H9 (cell line): ENCODE measurements at regions not wholly inside any gene's neighbourhood (a gene's known extent, or its start where the extent isn't known, plus 50 kb on each side); places are given as distances from the start of the nearest gene placed in this dataset.

ENCODE experiments used
- DNase-seq: peaks from one replicate; pipeline ENCODE4 v3.0.0-alpha.2; 2017
- H2AFZ ChIP-seq: one replicate; pipeline ENCODE4 v1.6.1; 2013; ENCODE audit warnings: mild to moderate bottlenecking, low read length, control low read depth, moderate library complexity
- H2AK5ac ChIP-seq: 2 replicates; pipeline ENCODE4 v1.6.1; 2013; ENCODE audit warnings: low read length, control low read depth, mixed read lengths; ENCODE audit not compliant: insufficient read length
- H2BK120ac ChIP-seq: one replicate; pipeline ENCODE4 v1.6.1; 2013; ENCODE audit warnings: low read depth, mild to moderate bottlenecking, low read length, control low read depth, inconsistent platforms; ENCODE audit not compliant: poor library complexity, severe bottlenecking
- H2BK12ac ChIP-seq: 2 replicates; pipeline ENCODE4 v1.6.1; 2013; ENCODE audit warnings: low read length, control low read depth, mixed read lengths, low read depth; ENCODE audit not compliant: insufficient read length
- H2BK15ac ChIP-seq: 2 replicates; pipeline ENCODE4 v1.6.1; 2013; ENCODE audit warnings: low read depth, low read length, control low read depth
- H2BK20ac ChIP-seq: one replicate; pipeline ENCODE4 v1.6.1; 2013; ENCODE audit warnings: low read depth, mild to moderate bottlenecking, low read length, control low read depth, inconsistent platforms; ENCODE audit not compliant: poor library complexity, severe bottlenecking
- H2BK5ac ChIP-seq: 2 replicates; pipeline ENCODE4 v1.6.1; 2013; ENCODE audit warnings: low read length, control low read depth, mixed read lengths; ENCODE audit not compliant: insufficient read length
- H3K14ac ChIP-seq: 2 replicates; pipeline ENCODE4 v1.6.1; 2013; ENCODE audit warnings: low read length, control low read depth; ENCODE audit not compliant: insufficient read depth
- H3K18ac ChIP-seq: 2 replicates; pipeline ENCODE4 v1.6.1; 2013; ENCODE audit warnings: low read depth, mild to moderate bottlenecking, mixed read lengths, low read length, control low read depth; ENCODE audit not compliant: insufficient read length
- H3K23ac ChIP-seq: 2 replicates; pipeline ENCODE4 v1.6.1; 2013; ENCODE audit warnings: low read length, control low read depth, mixed read lengths, low read depth; ENCODE audit not compliant: insufficient read length
- H3K23me2 ChIP-seq: 2 replicates; pipeline ENCODE4 v1.6.1; 2013; ENCODE audit warnings: low read depth, mild to moderate bottlenecking, mixed read lengths, low read length, control low read depth; ENCODE audit not compliant: insufficient read length, poor library complexity, severe bottlenecking
- H3K27ac ChIP-seq: 2 replicates; pipeline ENCODE4 v1.5.1; 2013; ENCODE audit warnings: low read length, control low read depth, mixed read lengths, low read depth; ENCODE audit not compliant: insufficient read length
- H3K27me3 ChIP-seq: 2 replicates; pipeline ENCODE4 v1.6.1; 2013; ENCODE audit warnings: low read length, control low read depth, inconsistent platforms; ENCODE audit not compliant: insufficient read depth
- H3K4ac ChIP-seq: 2 replicates; pipeline ENCODE4 v1.6.1; 2013; ENCODE audit warnings: low read depth, mild to moderate bottlenecking, control low read depth, inconsistent platforms, low read length, moderate library complexity
- H3K4me1 ChIP-seq: 2 replicates; pipeline ENCODE4 v1.6.1; 2013; ENCODE audit warnings: low read length, control low read depth, inconsistent platforms; ENCODE audit not compliant: insufficient read depth
- H3K4me2 ChIP-seq: 2 replicates; pipeline ENCODE4 v1.6.1; 2013; ENCODE audit warnings: low read length, control low read depth, mixed read lengths; ENCODE audit not compliant: insufficient read length, insufficient read depth
- H3K56ac ChIP-seq: 2 replicates; pipeline ENCODE4 v1.6.1; 2013; ENCODE audit warnings: low read depth, mild to moderate bottlenecking, mixed read lengths, low read length, control low read depth; ENCODE audit not compliant: insufficient read length
- H3K79me1 ChIP-seq: 2 replicates; pipeline ENCODE4 v1.6.1; 2013; ENCODE audit warnings: low read depth, mild to moderate bottlenecking, moderate library complexity, low read length, control low read depth, inconsistent platforms; ENCODE audit not compliant: insufficient read depth, poor library complexity, severe bottlenecking
- H3K79me2 ChIP-seq: 2 replicates; pipeline ENCODE4 v1.6.1; 2013; ENCODE audit warnings: low read length, control low read depth, inconsistent platforms; ENCODE audit not compliant: insufficient read depth
- H3K9ac ChIP-seq: 2 replicates; pipeline ENCODE4 v1.6.1; 2013; ENCODE audit warnings: low read length, control low read depth, mixed read lengths; ENCODE audit not compliant: insufficient read length; ENCODE audit errors: extremely low read depth
- H3K9me3 ChIP-seq: one replicate; pipeline ENCODE4 v1.6.1; 2013; ENCODE audit warnings: low read depth, low read length, inconsistent platforms; ENCODE audit not compliant: control insufficient read depth
- H3T11ph ChIP-seq: one replicate; pipeline ENCODE4 v1.6.1; 2013; ENCODE audit warnings: mild to moderate bottlenecking, low read length, control low read depth, inconsistent platforms
- H4K20me1 ChIP-seq: one replicate; pipeline ENCODE4 v1.6.1; 2013; ENCODE audit not compliant: control insufficient read depth, insufficient read length, insufficient read depth
- H4K5ac ChIP-seq: 2 replicates; pipeline ENCODE4 v1.6.1; 2013; ENCODE audit warnings: low read depth, mild to moderate bottlenecking, mixed read lengths, low read length, control low read depth; ENCODE audit not compliant: insufficient read length
- H4K8ac ChIP-seq: replicated peaks from 2 replicates; pipeline ENCODE4 v1.6.1; 2013; ENCODE audit warnings: low read length, control low read depth, mixed read lengths, low read depth; ENCODE audit not compliant: insufficient read length
- H4K91ac ChIP-seq: 2 replicates; pipeline ENCODE4 v1.6.1; 2013; ENCODE audit warnings: low read depth, mild to moderate bottlenecking, moderate library complexity, mixed read lengths, low read length, control low read depth; ENCODE audit not compliant: insufficient read length
- H3K27ac Mint-ChIP-seq, 3 experiments: 2 replicates in 2 of 3; 3 replicates in 1 of 3; pipeline ENCODE4 v1.8.0; 2020 to 2021; ENCODE audit warnings: mixed read lengths in 3 of 3, mild to moderate bottlenecking in 1 of 3, moderate library complexity in 1 of 3
- H3K27me3 Mint-ChIP-seq: 2 replicates; pipeline ENCODE4 v1.8.0; 2021; ENCODE audit warnings: low read depth, mild to moderate bottlenecking, moderate library complexity, mixed read lengths
- H3K36me3 Mint-ChIP-seq, 3 experiments: 2 replicates in 2 of 3; 3 replicates in 1 of 3; pipeline ENCODE4 v1.8.0; 2020 to 2021; ENCODE audit warnings: low read depth in 3 of 3, mixed read lengths in 3 of 3; ENCODE audit not compliant: insufficient read depth in 1 of 3
- H3K4me1 Mint-ChIP-seq, 2 experiments: 2 replicates each; pipeline ENCODE4 v1.8.0; 2020; ENCODE audit warnings: mixed read lengths in 2 of 2
- H3K4me3 Mint-ChIP-seq, 2 experiments: 2 replicates in 1 of 2; 3 replicates in 1 of 2; pipeline ENCODE4 v1.8.0; 2020 to 2021; ENCODE audit warnings: mild to moderate bottlenecking in 2 of 2, mixed read lengths in 2 of 2, moderate library complexity in 1 of 2
- H3K9me3 Mint-ChIP-seq, 2 experiments: 2 replicates in 1 of 2; 3 replicates in 1 of 2; pipeline ENCODE4 v1.8.0; 2020; ENCODE audit warnings: mild to moderate bottlenecking in 2 of 2, mixed read lengths in 2 of 2, moderate library complexity in 1 of 2
- WGBS: extraction: QIAGEN DNeasy Blood & Tissue Kit; methylation state at CpG from one replicate; pipeline ENCODE4 v1.1.7; 2013; ENCODE audit warnings: missing lambda C conversion rate, low lambda C conversion rate, mixed read lengths; ENCODE audit not compliant: insufficient read length; ENCODE audit errors: extremely low coverage; 5-methylcytosine and 5-hydroxymethylcytosine counted together
- TF ChIP-seq, protein P1 (sequence below): fragments of 200-600 bp; sonication (generic); conservative IDR thresholded peaks from 3 replicates; pipeline ENCODE4 v1.8.0; 2021; ENCODE audit warnings: antibody characterized with exemption, mild to moderate bottlenecking

DNA sequence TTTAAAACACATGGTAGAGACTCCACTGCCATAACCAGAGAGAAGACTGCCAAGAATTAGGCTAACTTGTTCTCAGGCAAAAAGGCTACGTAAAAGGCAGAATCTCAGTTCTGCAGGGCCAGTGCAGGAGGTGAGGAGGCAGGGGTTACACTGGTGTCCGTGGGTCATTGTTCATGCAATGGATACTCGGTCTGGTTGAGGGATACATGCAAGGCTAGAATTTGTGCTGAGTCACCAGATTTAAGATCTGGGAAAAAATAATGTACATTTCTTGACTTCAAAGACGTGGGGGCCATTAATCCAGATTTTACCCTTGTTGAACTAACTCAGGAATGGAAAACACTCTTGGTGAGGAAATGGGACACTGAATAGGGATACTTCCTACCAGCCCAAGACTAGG is 52.3 kb upstream of the DPH5 start:
- Histone ChIP-seq H2BK120ac (no peak overlapping the region), H3K4me1 (no peaks in the 10 kb centered on the region), H3K27ac (no peak overlapping the region), H3T11ph (no peak overlapping the region), H3K9me3 (no peaks in the 10 kb centered on the region), H3K23ac (no peak overlapping the region), H3K14ac (peak overlapping the region; percentile 29; the same call in 1 of the 2 replicates), H3K23me2 (no peaks in the 10 kb centered on the region), H4K5ac (no peak overlapping the region), H4K8ac (no peak overlapping the region), H2BK15ac (peak overlapping the region; percentile 68; the same call in 1 of the 2 replicates), H4K20me1 (no peaks in the 10 kb centered on the region), H3K27me3 (no peaks in the 10 kb centered on the region), H3K56ac (no peak overlapping the region), H3K4ac (no peak overlapping the region), H3K9ac (no peak overlapping the region), H2BK5ac (no peak overlapping the region), H4K91ac (no peak overlapping the region), H2AFZ (no peak overlapping the region), H3K79me2 (0 out of 2 replicates have a peak, but pooled peaks cover 1% of the 10 kb centered on the region), H3K4me2 (no peak overlapping the region), H2BK12ac (no peak overlapping the region), H3K79me1 (no peaks in the 10 kb centered on the region), H2BK20ac (no peak overlapping the region), H2AK5ac (no peak overlapping the region), H3K18ac (peak overlapping the region; percentile 70)
- H3K9me3 Mint-ChIP-seq: no peaks in the 10 kb centered on the region
- no CpG with 5 or more reads among the region's 4 CpGs for WGBS
- TF ChIP-seq, protein P1, sequence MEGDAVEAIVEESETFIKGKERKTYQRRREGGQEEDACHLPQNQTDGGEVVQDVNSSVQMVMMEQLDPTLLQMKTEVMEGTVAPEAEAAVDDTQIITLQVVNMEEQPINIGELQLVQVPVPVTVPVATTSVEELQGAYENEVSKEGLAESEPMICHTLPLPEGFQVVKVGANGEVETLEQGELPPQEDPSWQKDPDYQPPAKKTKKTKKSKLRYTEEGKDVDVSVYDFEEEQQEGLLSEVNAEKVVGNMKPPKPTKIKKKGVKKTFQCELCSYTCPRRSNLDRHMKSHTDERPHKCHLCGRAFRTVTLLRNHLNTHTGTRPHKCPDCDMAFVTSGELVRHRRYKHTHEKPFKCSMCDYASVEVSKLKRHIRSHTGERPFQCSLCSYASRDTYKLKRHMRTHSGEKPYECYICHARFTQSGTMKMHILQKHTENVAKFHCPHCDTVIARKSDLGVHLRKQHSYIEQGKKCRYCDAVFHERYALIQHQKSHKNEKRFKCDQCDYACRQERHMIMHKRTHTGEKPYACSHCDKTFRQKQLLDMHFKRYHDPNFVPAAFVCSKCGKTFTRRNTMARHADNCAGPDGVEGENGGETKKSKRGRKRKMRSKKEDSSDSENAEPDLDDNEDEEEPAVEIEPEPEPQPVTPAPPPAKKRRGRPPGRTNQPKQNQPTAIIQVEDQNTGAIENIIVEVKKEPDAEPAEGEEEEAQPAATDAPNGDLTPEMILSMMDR: no peak
- no peaks in the 10 kb centered on the region for H3K36me3 Mint-ChIP-seq
- H3K27ac Mint-ChIP-seq: no peak overlapping the region
- no peaks in the 10 kb centered on the region for H3K27me3 Mint-ChIP-seq
- H3K4me3 Mint-ChIP-seq: no peak overlapping the region
- no peak for DNase-seq
- H3K4me1 Mint-ChIP-seq: peaks cover 2 to 3% of the 10 kb centered on the region in 2 experiments; a peak in 2 of 4 replicates
